ENCODE measurements at regions not wholly inside any gene's neighbourhood (a gene's known extent, or its start where the extent isn't known, plus 50 kb on each side); places are given as distances from the start of the nearest gene placed in this dataset.

DNA sequence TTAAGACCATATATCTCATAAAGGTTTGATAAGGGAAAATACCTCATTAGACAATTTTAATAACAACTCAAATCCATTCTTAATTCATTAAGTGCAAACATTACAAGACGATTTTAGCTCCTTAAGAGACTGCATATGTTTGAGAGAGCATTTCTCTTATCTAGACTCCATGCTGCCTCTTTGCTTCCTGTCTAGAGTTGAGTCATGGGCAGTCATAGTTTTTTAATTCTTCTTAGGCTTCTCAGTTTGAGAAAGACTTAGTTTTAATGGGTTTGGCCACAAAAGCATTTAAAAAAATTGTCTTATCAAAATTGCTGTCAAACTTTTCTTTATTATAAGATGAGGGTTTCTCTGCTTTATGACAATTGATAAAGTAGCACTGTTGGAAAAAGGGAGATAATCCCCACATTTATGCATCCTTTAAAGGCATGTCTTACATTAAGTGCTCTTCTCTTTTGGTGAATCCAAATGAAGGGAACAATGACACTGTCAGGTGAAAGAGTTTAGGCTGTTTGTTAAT, 713.4 kb downstream of the PCDH18 start (continued):
- TF ChIP-seq SPI1 (IDR thresholded peaks at IDR 0.05; ENCODE audit: borderline replicate concordance, insufficient read depth, low read depth, low read length), result no peak
- TF ChIP-seq, protein P1, sequence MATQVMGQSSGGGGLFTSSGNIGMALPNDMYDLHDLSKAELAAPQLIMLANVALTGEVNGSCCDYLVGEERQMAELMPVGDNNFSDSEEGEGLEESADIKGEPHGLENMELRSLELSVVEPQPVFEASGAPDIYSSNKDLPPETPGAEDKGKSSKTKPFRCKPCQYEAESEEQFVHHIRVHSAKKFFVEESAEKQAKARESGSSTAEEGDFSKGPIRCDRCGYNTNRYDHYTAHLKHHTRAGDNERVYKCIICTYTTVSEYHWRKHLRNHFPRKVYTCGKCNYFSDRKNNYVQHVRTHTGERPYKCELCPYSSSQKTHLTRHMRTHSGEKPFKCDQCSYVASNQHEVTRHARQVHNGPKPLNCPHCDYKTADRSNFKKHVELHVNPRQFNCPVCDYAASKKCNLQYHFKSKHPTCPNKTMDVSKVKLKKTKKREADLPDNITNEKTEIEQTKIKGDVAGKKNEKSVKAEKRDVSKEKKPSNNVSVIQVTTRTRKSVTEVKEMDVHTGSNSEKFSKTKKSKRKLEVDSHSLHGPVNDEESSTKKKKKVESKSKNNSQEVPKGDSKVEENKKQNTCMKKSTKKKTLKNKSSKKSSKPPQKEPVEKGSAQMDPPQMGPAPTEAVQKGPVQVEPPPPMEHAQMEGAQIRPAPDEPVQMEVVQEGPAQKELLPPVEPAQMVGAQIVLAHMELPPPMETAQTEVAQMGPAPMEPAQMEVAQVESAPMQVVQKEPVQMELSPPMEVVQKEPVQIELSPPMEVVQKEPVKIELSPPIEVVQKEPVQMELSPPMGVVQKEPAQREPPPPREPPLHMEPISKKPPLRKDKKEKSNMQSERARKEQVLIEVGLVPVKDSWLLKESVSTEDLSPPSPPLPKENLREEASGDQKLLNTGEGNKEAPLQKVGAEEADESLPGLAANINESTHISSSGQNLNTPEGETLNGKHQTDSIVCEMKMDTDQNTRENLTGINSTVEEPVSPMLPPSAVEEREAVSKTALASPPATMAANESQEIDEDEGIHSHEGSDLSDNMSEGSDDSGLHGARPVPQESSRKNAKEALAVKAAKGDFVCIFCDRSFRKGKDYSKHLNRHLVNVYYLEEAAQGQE (IDR thresholded peaks at IDR 0.05; ENCODE audit: low read depth, low read length), result no peak
- no peak for TF ChIP-seq JUND (IDR thresholded peaks at IDR 0.05; ENCODE audit: low read depth, low read length)
- TF ChIP-seq SUZ12 (IDR thresholded peaks at IDR 0.05; ENCODE audit: unreplicated experiment), result no peak

DNA sequence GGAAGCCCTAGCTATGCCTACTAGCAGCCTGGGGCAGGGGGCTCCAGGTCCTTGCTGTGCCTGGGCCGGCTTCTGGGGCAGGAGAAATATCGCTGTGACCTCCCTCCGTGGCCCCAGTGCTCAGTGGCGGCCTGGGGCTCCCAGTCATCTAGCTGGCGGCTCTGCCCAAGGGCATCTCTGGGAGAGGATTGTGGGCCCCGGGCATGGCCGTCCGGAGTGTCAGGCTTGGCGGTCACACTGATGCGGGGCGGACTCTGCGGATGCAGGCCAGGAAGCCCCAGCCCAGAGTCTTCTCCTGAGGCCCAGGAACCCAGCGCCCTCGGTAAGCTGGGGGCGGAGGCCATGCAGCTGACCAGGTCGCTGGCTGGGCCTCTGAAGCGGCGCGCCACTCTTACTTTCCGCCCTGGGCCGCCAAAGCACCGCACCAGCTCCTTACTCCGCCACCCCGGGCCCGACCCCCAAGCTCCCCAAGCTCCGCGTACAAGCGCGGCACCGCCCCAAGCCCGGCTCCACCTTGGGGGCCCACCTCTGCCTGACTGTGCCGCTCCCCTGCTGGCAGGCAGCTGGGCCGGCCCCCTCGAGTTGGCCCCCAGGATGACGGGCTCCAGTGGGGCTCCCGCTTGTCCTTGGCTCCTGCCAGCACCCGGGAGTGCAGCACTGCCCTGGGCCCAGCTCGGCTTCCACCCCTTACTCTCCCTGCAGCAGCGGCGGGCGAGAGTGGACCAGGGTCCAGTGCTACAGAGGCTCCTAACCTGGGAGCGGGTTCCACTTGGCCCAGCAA, 720.0 kb downstream of the PCDH18 start:
- ChIA-PET SMC1A (ENCODE audit: uncharacterized antibody, unreplicated experiment) (no interaction called here), POLR2A (no interaction called here), CTCF (interaction anchor here (1.1 kb wide), 1 partner anchor 52 kb away, joined by 3 read pairs; no protein-coding TSS in a partner anchor), RAD21 (ENCODE audit: unreplicated experiment) (no interaction called here)
- 60% methylated on average over 32 of the region's 42 CpGs for WGBS (ENCODE audit: insufficient coverage, insufficient replicate concordance, low lambda C conversion rate, missing lambda C conversion rate)
- BruUV-seq (replicated peaks), result no TSS peak
- TF ChIP-seq, protein P2, sequence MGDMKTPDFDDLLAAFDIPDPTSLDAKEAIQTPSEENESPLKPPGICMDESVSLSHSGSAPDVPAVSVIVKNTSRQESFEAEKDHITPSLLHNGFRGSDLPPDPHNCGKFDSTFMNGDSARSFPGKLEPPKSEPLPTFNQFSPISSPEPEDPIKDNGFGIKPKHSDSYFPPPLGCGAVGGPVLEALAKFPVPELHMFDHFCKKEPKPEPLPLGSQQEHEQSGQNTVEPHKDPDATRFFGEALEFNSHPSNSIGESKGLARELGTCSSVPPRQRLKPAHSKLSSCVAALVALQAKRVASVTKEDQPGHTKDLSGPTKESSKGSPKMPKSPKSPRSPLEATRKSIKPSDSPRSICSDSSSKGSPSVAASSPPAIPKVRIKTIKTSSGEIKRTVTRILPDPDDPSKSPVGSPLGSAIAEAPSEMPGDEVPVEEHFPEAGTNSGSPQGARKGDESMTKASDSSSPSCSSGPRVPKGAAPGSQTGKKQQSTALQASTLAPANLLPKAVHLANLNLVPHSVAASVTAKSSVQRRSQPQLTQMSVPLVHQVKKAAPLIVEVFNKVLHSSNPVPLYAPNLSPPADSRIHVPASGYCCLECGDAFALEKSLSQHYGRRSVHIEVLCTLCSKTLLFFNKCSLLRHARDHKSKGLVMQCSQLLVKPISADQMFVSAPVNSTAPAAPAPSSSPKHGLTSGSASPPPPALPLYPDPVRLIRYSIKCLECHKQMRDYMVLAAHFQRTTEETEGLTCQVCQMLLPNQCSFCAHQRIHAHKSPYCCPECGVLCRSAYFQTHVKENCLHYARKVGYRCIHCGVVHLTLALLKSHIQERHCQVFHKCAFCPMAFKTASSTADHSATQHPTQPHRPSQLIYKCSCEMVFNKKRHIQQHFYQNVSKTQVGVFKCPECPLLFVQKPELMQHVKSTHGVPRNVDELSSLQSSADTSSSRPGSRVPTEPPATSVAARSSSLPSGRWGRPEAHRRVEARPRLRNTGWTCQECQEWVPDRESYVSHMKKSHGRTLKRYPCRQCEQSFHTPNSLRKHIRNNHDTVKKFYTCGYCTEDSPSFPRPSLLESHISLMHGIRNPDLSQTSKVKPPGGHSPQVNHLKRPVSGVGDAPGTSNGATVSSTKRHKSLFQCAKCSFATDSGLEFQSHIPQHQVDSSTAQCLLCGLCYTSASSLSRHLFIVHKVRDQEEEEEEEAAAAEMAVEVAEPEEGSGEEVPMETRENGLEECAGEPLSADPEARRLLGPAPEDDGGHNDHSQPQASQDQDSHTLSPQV (IDR thresholded peaks at IDR 0.05), result no peak
- no peak for TF ChIP-seq RAD21 (IDR thresholded peaks at IDR 0.05; ENCODE audit: insufficient read depth, low read depth, low read length)
- ATAC-seq, result no peak
- Histone ChIP-seq H3K36me3 (ENCODE audit: control insufficient read depth in 2 of 2, insufficient read depth in 2 of 2, low read length in 1 of 2) (no peaks in the 10 kb centered on the region), H3K27me3 (replicated peaks in 1 of 2; ENCODE audit: control insufficient read depth in 2 of 2, insufficient read depth in 2 of 2, low read length in 1 of 2) (no peaks in the 10 kb centered on the region), H3K79me2 (ENCODE audit: control insufficient read depth, insufficient read depth, low read length) (no peaks in the 10 kb centered on the region), H3K4me2 (ENCODE audit: control insufficient read depth, insufficient read depth) (no peak overlapping the region), H3K4me1 (ENCODE audit: control insufficient read depth, insufficient read depth, low read length) (no peaks in the 10 kb centered on the region), H3K4me3 (no peak overlapping the region), H3K9ac (ENCODE audit: control insufficient read depth, insufficient read depth, low read length) (no peak overlapping the region), H3K27ac (ENCODE audit: control insufficient read depth, insufficient read depth) (no peak overlapping the region), H3K9me3 (replicated peaks; ENCODE audit: control insufficient read depth, insufficient read depth, low read length) (no peaks in the 10 kb centered on the region), H4K20me1 (ENCODE audit: control insufficient read depth, insufficient read depth) (no peaks in the 10 kb centered on the region), H2AFZ (ENCODE audit: control insufficient read depth, low read depth, low read length) (no peak overlapping the region)
- FAIRE-seq, result no peak
- intact Hi-C loops (cut with micrococcal nuclease; ENCODE audit: unreplicated experiment) (no loop called here), in situ Hi-C loops (cut with MboI) (no loop called here)
- DNase-seq (ENCODE audit: low read depth, low spot score), result no peak
